OCI-LY7 (cell line): ENCODE measurements at regions not wholly inside any gene's neighbourhood (a gene's known extent, or its start where the extent isn't known, plus 50 kb on each side); places are given as distances from the start of the nearest gene placed in this dataset.

Source experiments
- EZH2phosphoT487 ChIP-seq: fragments of 200-600 bp; sonication (generic); IDR thresholded peaks from 2 replicates; pipeline ENCODE4 v1.6.1; 2018; ENCODE audit warnings: low read depth, borderline replicate concordance, mild to moderate bottlenecking, mixed run types, antibody characterized with exemption, low read length, moderate library complexity, mixed read lengths
- TF ChIP-seq, protein P1 (sequence below): fragments of 200-600 bp; sonication (generic); conservative IDR thresholded peaks from 2 replicates; pipeline ENCODE4 v1.5.1; 2014; ENCODE audit warnings: mild to moderate bottlenecking, antibody characterized with exemption, low read length, moderate library complexity, mixed read lengths

DNA sequence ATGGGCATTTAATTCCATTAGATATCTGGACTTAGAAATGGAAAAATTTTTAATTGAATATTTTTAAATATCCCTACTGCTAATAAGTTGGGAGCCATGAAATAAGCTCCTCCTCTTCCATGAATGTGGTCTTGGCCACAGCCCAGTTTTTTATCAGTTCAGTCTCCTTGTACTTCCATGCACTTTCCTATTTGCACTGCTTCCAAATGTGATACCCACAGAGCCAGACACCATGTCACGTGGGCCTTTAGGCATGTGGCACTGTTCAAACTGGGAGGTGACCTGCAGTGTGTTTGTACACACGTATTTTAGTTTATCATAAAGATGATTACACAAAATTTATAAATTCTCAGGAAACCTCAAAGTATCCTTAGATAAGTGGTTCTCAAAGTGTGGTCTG, 80.1 kb upstream of the DGKG start:
- TF ChIP-seq, protein P1, sequence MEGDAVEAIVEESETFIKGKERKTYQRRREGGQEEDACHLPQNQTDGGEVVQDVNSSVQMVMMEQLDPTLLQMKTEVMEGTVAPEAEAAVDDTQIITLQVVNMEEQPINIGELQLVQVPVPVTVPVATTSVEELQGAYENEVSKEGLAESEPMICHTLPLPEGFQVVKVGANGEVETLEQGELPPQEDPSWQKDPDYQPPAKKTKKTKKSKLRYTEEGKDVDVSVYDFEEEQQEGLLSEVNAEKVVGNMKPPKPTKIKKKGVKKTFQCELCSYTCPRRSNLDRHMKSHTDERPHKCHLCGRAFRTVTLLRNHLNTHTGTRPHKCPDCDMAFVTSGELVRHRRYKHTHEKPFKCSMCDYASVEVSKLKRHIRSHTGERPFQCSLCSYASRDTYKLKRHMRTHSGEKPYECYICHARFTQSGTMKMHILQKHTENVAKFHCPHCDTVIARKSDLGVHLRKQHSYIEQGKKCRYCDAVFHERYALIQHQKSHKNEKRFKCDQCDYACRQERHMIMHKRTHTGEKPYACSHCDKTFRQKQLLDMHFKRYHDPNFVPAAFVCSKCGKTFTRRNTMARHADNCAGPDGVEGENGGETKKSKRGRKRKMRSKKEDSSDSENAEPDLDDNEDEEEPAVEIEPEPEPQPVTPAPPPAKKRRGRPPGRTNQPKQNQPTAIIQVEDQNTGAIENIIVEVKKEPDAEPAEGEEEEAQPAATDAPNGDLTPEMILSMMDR, result no peak
- TF ChIP-seq EZH2phosphoT487, result no peak
